AG09319 (cell line): ENCODE measurements at regions not wholly inside any gene's neighbourhood (a gene's known extent, or its start where the extent isn't known, plus 50 kb on each side); places are given as distances from the start of the nearest gene placed in this dataset.

Source experiments
- DNase-seq: peaks from one replicate; pipeline ENCODE4 v3.0.0-alpha.2; 2010; ENCODE audit warnings: low read depth; ENCODE audit errors: extremely low read depth
- TF ChIP-seq, protein P1 (sequence below): IDR thresholded peaks from 2 replicates; pipeline ENCODE4 v1.5.1; 2011; ENCODE audit warnings: low read depth, mild to moderate bottlenecking, inconsistent platforms, low read length, moderate library complexity

DNA sequence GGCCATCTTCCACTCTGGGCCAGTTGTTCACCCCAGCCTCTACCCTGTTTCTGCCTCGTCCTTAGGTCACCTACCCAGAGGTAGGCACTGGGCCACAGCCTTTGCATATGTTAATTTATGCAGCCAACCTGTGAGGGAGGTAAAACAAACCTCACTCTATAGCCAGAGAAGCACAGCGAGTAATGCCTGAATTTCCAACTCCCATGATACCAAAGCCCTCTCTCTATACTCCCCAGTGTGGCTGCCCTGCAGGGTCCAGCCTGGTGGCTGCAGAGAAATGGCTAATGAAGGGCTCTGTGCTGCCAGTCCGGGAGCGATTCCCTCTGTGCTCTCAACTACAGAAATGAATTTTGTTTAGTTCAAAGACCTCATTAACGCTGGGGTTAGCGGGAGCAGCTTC lies 397.0 kb upstream of the CCL2 start:
- no peak for DNase-seq
- TF ChIP-seq, protein P1, sequence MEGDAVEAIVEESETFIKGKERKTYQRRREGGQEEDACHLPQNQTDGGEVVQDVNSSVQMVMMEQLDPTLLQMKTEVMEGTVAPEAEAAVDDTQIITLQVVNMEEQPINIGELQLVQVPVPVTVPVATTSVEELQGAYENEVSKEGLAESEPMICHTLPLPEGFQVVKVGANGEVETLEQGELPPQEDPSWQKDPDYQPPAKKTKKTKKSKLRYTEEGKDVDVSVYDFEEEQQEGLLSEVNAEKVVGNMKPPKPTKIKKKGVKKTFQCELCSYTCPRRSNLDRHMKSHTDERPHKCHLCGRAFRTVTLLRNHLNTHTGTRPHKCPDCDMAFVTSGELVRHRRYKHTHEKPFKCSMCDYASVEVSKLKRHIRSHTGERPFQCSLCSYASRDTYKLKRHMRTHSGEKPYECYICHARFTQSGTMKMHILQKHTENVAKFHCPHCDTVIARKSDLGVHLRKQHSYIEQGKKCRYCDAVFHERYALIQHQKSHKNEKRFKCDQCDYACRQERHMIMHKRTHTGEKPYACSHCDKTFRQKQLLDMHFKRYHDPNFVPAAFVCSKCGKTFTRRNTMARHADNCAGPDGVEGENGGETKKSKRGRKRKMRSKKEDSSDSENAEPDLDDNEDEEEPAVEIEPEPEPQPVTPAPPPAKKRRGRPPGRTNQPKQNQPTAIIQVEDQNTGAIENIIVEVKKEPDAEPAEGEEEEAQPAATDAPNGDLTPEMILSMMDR: no peak

DNA sequence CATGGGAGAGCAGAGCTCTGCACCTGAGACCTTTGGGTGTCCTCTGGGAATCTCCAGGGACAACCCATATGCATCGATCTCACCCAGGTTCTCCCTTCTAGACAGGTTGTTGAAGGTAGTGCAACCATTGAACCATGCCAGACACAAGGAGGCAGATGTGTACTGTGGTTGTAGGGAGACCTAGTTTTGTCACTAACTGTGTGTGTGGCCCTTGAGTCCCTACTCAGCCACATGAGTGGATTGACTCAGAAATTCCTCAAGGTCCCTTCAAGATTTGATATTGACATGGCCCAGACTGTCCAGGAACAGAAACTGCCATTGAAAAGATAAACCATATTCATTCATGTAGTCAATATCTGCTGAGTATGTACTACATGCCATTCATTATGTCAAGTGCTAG lies 396.4 kb upstream of the CCL2 start:
- DNase-seq: no peak
- TF ChIP-seq, protein P1: no peak

DNA sequence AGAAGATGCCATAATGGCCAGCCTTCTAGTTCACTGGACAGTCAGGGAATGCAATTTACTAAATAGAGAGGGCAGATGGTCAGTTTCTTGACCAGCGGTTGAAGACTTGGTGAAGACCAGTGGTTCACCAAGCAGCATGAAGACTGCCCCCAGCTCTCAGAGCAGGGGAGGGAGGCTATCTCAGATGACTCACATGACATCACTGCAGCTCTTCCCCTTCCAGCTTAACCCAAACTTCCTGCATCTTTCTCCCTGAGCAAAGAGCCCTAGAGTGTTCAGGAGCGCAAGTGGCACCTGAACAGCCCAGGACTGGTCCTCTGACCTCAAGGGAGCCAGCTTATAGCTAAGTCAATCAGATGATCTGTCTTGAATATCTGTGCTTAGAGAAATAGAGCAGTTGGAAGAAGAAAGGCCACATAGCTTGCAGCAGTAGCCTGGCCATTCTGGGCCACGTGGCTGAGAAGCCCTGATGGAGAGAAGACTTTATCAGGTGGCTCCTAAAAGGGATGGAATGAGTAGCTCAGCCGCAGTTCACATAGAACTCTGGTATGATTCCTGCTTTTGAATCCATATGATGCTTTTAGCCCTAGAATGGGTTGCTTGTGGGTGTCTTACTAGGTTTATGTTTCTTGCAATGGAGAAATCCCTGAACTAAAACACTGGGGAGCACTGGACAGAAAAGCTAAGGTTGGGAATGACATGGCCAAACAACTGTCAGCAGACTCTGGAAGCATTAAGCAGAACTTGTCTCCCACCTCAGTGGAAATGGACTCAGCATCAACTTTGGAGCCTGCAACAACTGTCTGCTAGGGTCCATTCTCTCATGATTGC lies 392.1 kb upstream of the CCL2 start:
- no peak for DNase-seq
- TF ChIP-seq, protein P1: no peak

DNA sequence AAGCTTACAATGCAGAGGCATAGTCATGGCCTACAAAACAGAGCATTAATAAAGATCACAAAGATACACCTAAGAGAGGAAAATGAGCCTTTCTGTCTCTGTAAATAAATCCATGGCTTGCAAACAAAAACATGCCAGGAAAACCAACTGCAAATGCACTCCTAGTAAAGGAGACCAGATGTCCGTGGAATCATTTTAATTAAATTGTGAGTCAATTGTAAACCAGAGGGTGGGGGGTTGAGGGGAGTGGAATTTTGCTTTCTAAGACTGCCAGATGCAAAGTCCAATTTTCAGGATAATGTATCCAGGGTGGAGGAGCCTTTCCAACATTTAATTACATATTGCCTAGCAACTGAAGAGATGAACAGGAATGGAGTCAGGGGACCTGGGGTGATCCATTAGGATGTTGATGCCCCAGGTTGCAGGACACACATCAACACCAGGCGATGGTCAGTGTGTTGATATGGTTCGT lies 390.3 kb upstream of the CCL2 start:
- no peak for DNase-seq
- TF ChIP-seq, protein P1: no peak

DNA sequence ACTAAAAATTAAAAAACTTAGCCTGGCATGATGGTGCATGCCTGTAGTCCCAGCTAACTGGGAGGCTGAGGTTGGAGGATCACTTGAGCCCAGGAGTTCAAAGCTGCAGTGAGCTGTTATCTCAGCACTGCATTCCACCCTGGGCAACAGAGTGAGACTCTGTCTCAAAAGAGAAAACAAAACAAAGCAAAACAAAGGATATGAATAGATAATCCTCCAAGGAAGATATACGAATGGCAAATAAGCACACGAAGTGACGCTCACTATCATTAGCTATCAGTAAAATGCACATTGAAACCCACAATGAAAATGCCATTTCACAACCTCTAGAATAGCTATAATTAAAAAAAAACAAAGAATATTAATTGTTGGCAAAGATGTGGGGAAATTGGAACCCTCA lies 386.2 kb upstream of the CCL2 start:
- no peak for DNase-seq
- TF ChIP-seq, protein P1: no peak

DNA sequence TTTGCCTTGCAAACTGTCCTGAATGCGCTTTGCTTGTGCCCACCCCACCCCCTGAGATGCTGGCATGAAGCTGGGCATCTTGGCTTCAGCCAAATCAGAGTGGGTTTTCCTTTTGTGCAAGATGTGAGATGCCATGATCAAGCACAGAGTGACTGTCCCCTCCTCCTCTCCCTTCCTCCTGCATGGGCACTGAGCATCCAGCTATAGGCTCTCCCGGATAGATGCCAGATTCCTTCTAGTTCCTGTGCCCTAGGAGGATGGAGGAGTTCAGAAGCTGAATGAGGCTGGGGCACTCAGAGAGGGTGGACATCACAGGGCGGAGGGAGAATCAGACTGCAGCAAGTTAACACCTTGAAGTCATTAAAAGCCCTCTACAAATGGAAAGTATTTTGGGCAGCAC lies 384.1 kb upstream of the CCL2 start:
- TF ChIP-seq, protein P1: no peak

DNA sequence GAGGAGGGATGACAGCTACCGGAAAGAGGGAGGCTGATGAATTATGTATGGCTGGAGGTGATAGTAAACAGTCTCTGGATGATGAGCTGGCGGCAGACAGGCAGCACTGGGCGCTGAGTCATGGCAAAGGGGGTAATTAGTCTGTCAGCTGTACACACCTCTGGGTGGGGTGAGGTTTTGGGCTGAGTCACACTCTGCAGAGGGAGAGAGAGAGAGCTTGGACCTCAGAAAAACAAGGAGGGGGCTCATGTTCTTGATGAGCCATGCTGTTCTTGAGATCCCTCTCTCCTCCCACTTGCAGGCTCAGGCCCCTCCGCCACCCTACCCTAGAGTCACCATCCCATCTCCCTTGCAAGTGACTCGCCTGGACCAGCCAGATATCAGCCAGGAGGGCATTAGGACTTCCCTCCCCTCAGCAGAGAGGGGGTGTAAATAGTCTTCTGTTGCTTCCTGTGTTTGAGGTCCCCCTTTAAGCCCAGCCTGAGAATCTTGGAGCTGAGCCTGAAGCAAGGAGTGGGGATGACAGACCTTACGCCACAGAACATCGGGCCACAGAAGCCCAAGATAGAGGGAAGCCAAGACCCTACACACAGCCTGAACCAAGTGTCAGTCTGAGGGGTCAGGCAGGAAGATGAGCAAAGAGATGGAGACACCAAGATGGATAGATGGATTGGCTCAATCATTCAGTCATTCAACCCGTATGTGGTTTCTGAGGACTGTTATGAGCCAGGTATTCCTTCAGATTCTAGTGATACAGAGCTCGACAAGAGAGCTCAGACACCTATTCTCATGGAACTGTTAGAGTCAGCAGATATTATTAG lies 383.2 kb upstream of the CCL2 start:
- TF ChIP-seq, protein P1: no peak
- DNase-seq: no peak

More for the DNA sequence above, 384.1 kb upstream of the CCL2 start:
- no peak for DNase-seq
